ENCODE measurements at regions not wholly inside any gene's neighbourhood (a gene's known extent, or its start where the extent isn't known, plus 50 kb on each side); places are given as distances from the start of the nearest gene placed in this dataset.

DNA sequence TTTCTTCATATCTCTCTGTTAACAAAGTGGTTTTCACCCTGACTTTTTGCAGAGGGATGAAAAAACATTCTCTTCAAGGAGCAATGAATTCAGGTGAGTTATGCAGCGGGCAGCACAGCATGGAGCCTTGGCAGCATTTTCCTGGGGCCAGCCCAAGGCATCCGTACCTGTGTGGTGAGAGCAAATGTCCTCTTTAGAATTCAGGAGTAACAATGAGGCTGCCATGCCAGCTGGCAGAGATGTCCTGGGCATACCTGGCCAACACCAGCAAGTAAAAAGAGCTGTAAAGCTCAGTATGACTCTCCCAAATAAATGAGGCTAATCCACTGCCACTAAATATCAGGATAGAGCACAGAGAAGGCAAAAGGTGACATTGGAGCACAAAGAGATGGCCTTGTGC lies 277.6 kb upstream of the TRPC7 start:
- H3K27ac Mint-ChIP-seq: no peak overlapping the region
- H3K9me3 Mint-ChIP-seq: no peaks in the 10 kb centered on the region
- POLR2A ChIA-PET: no interaction called here
- H3K36me3 Mint-ChIP-seq: no peaks in the 10 kb centered on the region
- H3K27me3 Mint-ChIP-seq: no peaks in the 10 kb centered on the region
- no peaks in the 10 kb centered on the region for H3K4me1 Mint-ChIP-seq
- H3K4me3 Mint-ChIP-seq: no peak overlapping the region
- DNase-seq (no peak), ATAC-seq (ENCODE audit: low read depth) (no peak)

DNA sequence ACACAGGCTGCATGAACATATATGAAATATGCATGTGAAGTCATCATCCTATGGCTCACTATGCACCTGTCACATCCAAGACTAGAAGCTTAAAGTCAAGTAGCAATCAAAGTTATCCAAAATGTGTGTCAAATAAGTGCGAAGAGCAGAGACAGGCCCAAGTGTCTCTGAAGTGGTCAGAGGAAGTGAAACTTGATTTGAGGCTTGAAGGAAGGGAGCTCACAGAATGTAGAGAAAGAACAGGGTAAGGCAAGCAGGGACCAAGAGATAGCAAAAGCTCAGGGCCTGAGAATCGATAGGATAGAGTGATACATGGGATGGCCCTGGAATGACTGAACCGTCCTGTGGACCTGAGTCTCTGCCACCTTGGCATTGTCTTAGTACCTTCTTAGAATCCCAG lies 274.3 kb upstream of the TRPC7 start:
- no peak for DNase-seq
- POLR2A ChIA-PET: no interaction called here
- H3K4me1 Mint-ChIP-seq: no peaks in the 10 kb centered on the region
- no peak for ATAC-seq (ENCODE audit: low read depth)
- no peak overlapping the region for H3K27ac Mint-ChIP-seq
- no peak overlapping the region for H3K4me3 Mint-ChIP-seq
- no peaks in the 10 kb centered on the region for H3K9me3 Mint-ChIP-seq
- H3K27me3 Mint-ChIP-seq: no peaks in the 10 kb centered on the region
- no peaks in the 10 kb centered on the region for H3K36me3 Mint-ChIP-seq

DNA sequence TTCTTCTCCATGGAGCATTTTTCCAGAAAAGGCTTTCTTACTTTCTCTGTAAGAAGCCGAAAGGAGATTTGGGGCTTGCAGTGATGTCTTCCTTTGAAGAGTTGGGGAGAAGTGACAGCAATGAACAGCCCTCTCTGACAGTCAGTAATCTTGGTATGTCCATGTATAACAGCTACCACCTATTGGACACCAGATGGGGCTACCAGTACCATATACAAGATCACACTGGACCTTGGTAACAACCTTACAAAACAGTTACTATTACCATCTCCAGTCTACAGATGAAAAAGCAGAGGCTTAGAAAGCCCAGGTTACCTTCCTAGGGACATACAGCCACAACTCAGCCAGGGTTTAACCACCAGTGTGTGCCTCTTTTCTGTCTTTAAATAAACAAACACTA lies 272.7 kb upstream of the TRPC7 start:
- ATAC-seq (ENCODE audit: low read depth): no peak
- Mint-ChIP-seq H3K4me1 (no peaks in the 10 kb centered on the region), H3K36me3 (no peaks in the 10 kb centered on the region), H3K27ac (no peak overlapping the region), H3K27me3 (no peaks in the 10 kb centered on the region), H3K4me3 (no peak overlapping the region), H3K9me3 (no peaks in the 10 kb centered on the region)
- POLR2A ChIA-PET: no interaction called here
- no peak for DNase-seq

GRCh38 chr5:136636001-136636400 lies 270.7 kb upstream of the TRPC7 start:
- DNase-seq (no peak), ATAC-seq (ENCODE audit: low read depth) (no peak)
- Mint-ChIP-seq H3K36me3 (no peaks in the 10 kb centered on the region), H3K4me3 (no peak overlapping the region), H3K27ac (no peak overlapping the region), H3K27me3 (no peaks in the 10 kb centered on the region), H3K9me3 (no peaks in the 10 kb centered on the region), H3K4me1 (no peaks in the 10 kb centered on the region)
- POLR2A ChIA-PET: no interaction called here

DNA sequence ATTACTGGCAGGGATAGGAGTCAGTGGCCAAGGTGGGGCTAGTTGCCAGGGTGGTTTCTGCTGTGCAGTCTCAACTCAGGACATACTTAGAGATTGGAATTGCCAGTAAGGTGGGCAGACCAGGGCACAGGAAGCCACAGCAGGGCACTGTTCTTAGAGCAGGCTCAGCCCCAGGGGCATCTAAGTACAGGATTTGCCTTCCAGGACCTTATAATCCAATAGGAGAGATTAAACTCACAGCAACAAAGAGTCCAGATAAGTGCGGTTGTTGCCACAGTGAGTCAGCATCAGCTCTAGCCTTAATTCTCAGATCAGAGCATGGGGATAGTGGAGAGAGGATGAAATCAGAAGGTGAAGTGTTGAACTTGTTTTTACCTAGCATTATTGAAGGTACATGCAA lies 265.8 kb upstream of the TRPC7 start:
- H3K36me3 Mint-ChIP-seq: no peaks in the 10 kb centered on the region
- DNase-seq (no peak), ATAC-seq (ENCODE audit: low read depth) (no peak)
- no peak overlapping the region for H3K4me3 Mint-ChIP-seq
- H3K27ac Mint-ChIP-seq: no peak overlapping the region
- H3K27me3 Mint-ChIP-seq: no peaks in the 10 kb centered on the region
- POLR2A ChIA-PET: no interaction called here
- no peaks in the 10 kb centered on the region for H3K4me1 Mint-ChIP-seq
- no peaks in the 10 kb centered on the region for H3K9me3 Mint-ChIP-seq

DNA sequence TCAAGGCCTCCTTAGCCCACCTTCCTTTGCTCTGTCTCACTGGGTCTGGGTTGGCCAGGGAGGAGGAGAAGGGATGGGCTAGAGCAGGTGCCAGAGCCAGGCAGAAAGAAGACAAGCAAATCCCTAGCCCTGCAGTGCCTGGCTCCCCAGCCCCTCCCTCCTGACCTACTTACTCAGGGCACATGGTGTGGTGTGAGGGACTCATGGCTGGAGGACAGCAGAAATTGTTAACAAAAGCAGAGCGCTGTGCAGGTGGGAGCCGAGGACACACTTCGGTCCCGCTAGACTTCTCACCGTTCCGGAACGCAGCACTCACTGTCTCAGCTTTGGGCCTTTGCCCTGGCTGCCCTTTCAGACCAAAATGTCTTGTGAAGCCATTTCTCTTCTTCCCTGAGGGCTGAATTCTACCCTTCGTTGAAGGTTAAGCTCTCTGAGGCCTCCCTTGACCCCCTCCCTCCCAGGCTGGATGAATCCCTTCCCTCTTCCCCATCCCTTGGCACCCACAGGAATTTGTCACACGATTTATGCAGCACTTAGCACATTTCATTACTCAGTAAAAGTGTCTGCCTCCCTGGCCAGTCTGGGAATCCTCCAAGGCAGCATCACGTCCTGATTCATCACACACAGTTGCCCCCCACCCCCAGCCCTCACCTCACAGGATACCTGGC lies 263.9 kb upstream of the TRPC7 start:
- Mint-ChIP-seq H3K4me1 (no peaks in the 10 kb centered on the region), H3K36me3 (no peaks in the 10 kb centered on the region), H3K4me3 (no peak overlapping the region), H3K27ac (no peak overlapping the region), H3K9me3 (no peaks in the 10 kb centered on the region), H3K27me3 (no peaks in the 10 kb centered on the region)
- no peak for DNase-seq
- ATAC-seq (ENCODE audit: low read depth): no peak
- POLR2A ChIA-PET: no interaction called here

DNA sequence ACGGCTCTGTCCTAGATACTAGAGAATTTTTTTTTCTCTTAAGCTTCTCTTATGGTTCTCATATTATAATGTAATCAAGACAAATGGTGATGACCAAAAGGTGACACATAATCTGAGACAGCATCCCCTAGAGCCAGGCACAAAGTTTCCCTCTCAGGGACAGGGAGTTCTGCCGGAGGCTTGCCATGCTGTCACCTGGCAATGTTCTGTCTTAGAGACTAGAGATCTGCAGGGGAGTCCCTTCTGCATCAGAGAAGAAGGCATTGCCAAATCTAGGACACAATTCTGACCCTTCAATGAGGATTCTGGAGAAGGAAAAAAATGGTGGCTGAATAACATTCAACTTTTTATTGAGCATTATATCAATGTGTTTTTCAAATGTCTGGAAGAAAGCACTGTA lies 261.2 kb upstream of the TRPC7 start:
- POLR2A ChIA-PET: no interaction called here
- ATAC-seq (ENCODE audit: low read depth) (no peak), DNase-seq (no peak)
- no peaks in the 10 kb centered on the region for H3K4me1 Mint-ChIP-seq
- no peaks in the 10 kb centered on the region for H3K27me3 Mint-ChIP-seq
- H3K27ac Mint-ChIP-seq: no peak overlapping the region
- H3K36me3 Mint-ChIP-seq: no peaks in the 10 kb centered on the region
- H3K9me3 Mint-ChIP-seq: no peaks in the 10 kb centered on the region
- H3K4me3 Mint-ChIP-seq: no peak overlapping the region

GRCh38 chr5:136622747-136623146 lies 257.4 kb upstream of the TRPC7 start:
- DNase-seq (no peak), ATAC-seq (ENCODE audit: low read depth) (no peak)
- Mint-ChIP-seq H3K9me3 (no peaks in the 10 kb centered on the region), H3K4me3 (no peak overlapping the region), H3K4me1 (no peaks in the 10 kb centered on the region), H3K27ac (no peak overlapping the region), H3K36me3 (no peaks in the 10 kb centered on the region), H3K27me3 (no peaks in the 10 kb centered on the region)
- POLR2A ChIA-PET: no interaction called here

- no peaks in the 10 kb centered on the region for H3K27me3 Mint-ChIP-seq
- H3K9me3 Mint-ChIP-seq: no peaks in the 10 kb centered on the region
- H3K36me3 Mint-ChIP-seq: no peaks in the 10 kb centered on the region
- DNase-seq: no peak
- POLR2A ChIA-PET: no interaction called here
- no peaks in the 10 kb centered on the region for H3K4me1 Mint-ChIP-seq
- no peak for ATAC-seq (ENCODE audit: low read depth)
- no peak overlapping the region for H3K4me3 Mint-ChIP-seq
- H3K27ac Mint-ChIP-seq: no peak overlapping the region
Observed at GRCh38 chr5:136621743-136622142, 256.4 kb upstream of the TRPC7 start.

- Mint-ChIP-seq H3K36me3 (no peaks in the 10 kb centered on the region), H3K27ac (no peak overlapping the region), H3K27me3 (no peaks in the 10 kb centered on the region), H3K4me3 (no peak overlapping the region), H3K9me3 (no peaks in the 10 kb centered on the region), H3K4me1 (no peaks in the 10 kb centered on the region)
- POLR2A ChIA-PET: no interaction called here
- ATAC-seq (ENCODE audit: low read depth) (no peak), DNase-seq (no peak)
Observed at GRCh38 chr5:136620621-136621020, 255.3 kb upstream of the TRPC7 start.

- ATAC-seq (ENCODE audit: low read depth): no peak
- no peaks in the 10 kb centered on the region for H3K4me1 Mint-ChIP-seq
- no peaks in the 10 kb centered on the region for H3K36me3 Mint-ChIP-seq
- POLR2A ChIA-PET: no interaction called here
- no peak overlapping the region for H3K27ac Mint-ChIP-seq
- DNase-seq: no peak
- no peaks in the 10 kb centered on the region for H3K27me3 Mint-ChIP-seq
- no peak overlapping the region for H3K4me3 Mint-ChIP-seq
- no peaks in the 10 kb centered on the region for H3K9me3 Mint-ChIP-seq
Observed at GRCh38 chr5:136620016-136620419, 254.7 kb upstream of the TRPC7 start.

DNA sequence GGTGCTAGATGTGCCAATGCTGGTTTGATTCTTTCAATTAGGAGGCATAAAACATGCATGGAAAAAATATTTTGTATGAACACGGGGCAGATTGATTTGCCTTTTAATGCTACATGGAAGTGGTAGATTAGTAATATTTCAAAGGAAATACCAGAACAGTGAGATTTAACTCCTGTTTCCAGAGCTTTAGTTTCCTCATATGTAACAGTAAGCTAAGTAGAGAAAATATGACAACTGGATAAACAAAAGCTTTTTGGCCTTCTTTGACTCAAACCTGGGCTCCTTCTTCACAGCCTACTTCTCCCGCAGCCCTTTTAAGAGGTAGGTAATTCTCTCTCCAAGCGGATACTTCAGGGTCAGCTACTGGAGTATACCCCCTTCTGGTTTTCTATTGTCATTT lies 254.2 kb upstream of the TRPC7 start:
- no peak for ATAC-seq (ENCODE audit: low read depth)
- no peaks in the 10 kb centered on the region for H3K36me3 Mint-ChIP-seq
- H3K9me3 Mint-ChIP-seq: no peaks in the 10 kb centered on the region
- no peak for DNase-seq
- POLR2A ChIA-PET: no interaction called here
- H3K27me3 Mint-ChIP-seq: no peaks in the 10 kb centered on the region
- H3K4me3 Mint-ChIP-seq: no peak overlapping the region
- no peaks in the 10 kb centered on the region for H3K4me1 Mint-ChIP-seq
- H3K27ac Mint-ChIP-seq: no peak overlapping the region

GRCh38 chr5:136615251-136616119 lies 250.1 kb upstream of the TRPC7 start:
- Mint-ChIP-seq H3K36me3 (no peaks in the 10 kb centered on the region), H3K4me1 (no peaks in the 10 kb centered on the region), H3K9me3 (no peaks in the 10 kb centered on the region), H3K27ac (no peak overlapping the region), H3K4me3 (no peak overlapping the region), H3K27me3 (no peaks in the 10 kb centered on the region)
- no peak for ATAC-seq (ENCODE audit: low read depth)
- no peak for DNase-seq
- POLR2A ChIA-PET: no interaction called here

DNA sequence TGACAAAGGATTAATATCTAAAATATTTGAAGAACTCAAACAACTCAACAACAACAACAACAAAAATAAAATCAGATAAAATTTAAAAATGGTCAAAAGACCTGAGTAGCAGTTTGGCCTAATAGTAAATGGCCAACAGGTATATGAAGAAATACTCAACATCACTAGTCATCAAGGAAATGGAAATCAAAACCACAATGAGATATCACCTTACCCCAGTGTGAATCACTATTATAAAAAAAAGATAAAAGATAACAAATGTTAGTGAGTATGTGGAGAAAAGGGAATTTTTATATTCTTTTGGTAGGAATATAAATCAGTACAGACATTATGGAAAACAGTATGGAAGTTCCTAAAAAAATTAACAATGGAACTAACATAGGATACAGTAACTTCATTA lies 247.9 kb upstream of the TRPC7 start:
- Mint-ChIP-seq H3K4me3 (no peak overlapping the region), H3K27me3 (no peaks in the 10 kb centered on the region), H3K27ac (no peak overlapping the region), H3K9me3 (no peaks in the 10 kb centered on the region), H3K4me1 (no peaks in the 10 kb centered on the region), H3K36me3 (no peaks in the 10 kb centered on the region)
- DNase-seq (no peak), ATAC-seq (ENCODE audit: low read depth) (no peak)
- POLR2A ChIA-PET: no interaction called here
